Gastrocnemius medialis (tissue), 4 donors: ENCODE measurements at regions not wholly inside any gene's neighbourhood (a gene's known extent, or its start where the extent isn't known, plus 50 kb on each side); places are given as distances from the start of the nearest gene placed in this dataset.

Experiments used
- POLR2A ChIP-seq, 2 donors: fragments of 450-650 bp; IDR thresholded peaks; one replicate each; pipeline ENCODE4 v1.6.1; 2017; ENCODE audit warnings: antibody characterized with exemption in 2 of 2, mild to moderate bottlenecking in 2 of 2, moderate library complexity in 2 of 2
- TF ChIP-seq, protein P1 (sequence below), 5 experiments: fragments of 450-650 bp in 3 of 5; fragments of 200-600 bp in 2 of 5; sonication (generic) in 2 of 5; IDR thresholded peaks in 4 of 5; conservative IDR thresholded peaks in 1 of 5; 1 replicate in 4 of 5; 2 replicates in 1 of 5; pipeline ENCODE4 v1.5.1; 2016 to 2019; ENCODE audit warnings: antibody characterized with exemption in 5 of 5, mild to moderate bottlenecking in 3 of 5, moderate library complexity in 3 of 5

DNA sequence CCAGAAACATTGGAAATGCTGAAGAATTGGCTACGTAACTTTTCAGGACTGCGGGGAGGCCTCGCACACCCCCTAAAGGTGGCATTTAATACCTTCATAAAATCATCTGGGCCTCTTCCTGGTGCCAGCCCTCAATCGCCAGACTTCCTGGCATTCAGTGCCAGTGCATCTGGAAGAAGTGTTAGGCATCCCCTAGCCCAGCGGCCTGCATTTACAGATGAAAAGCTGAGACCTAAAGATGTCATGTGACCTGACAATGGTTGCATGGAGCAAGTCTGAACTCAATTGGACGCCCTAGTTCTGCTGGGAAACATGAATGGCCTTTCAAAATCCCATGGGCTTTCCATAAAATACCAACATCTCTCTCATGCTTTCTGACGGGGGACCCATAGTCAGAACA lies 81.0 kb upstream of the TMEM45B start:
- TF ChIP-seq, protein P1, sequence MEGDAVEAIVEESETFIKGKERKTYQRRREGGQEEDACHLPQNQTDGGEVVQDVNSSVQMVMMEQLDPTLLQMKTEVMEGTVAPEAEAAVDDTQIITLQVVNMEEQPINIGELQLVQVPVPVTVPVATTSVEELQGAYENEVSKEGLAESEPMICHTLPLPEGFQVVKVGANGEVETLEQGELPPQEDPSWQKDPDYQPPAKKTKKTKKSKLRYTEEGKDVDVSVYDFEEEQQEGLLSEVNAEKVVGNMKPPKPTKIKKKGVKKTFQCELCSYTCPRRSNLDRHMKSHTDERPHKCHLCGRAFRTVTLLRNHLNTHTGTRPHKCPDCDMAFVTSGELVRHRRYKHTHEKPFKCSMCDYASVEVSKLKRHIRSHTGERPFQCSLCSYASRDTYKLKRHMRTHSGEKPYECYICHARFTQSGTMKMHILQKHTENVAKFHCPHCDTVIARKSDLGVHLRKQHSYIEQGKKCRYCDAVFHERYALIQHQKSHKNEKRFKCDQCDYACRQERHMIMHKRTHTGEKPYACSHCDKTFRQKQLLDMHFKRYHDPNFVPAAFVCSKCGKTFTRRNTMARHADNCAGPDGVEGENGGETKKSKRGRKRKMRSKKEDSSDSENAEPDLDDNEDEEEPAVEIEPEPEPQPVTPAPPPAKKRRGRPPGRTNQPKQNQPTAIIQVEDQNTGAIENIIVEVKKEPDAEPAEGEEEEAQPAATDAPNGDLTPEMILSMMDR (IDR thresholded peaks at IDR 0.05 in 4 of 5, conservative IDR thresholded peaks at IDR 0.05 in 1 of 5), result no peak
- TF ChIP-seq POLR2A (IDR thresholded peaks at IDR 0.05), result no peak
